CD14-positive monocyte (primary cell): ENCODE measurements at regions not wholly inside any gene's neighbourhood (a gene's known extent, or its start where the extent isn't known, plus 50 kb on each side); places are given as distances from the start of the nearest gene placed in this dataset.

Experiments used
- DNase-seq, 3 donors: peaks; one replicate each; pipeline ENCODE4 v3.0.0-alpha.2; 2011 to 2022
- H2AFZ ChIP-seq: 2 replicates; pipeline ENCODE4 v1.6.0; 2012; ENCODE audit warnings: mild to moderate bottlenecking, low read depth, low read length, inconsistent platforms; ENCODE audit not compliant: insufficient read depth, poor library complexity, severe bottlenecking
- H3K27ac ChIP-seq, 2 donors: 1 replicate in 1 of 2; 2 replicates in 1 of 2; pipeline ENCODE4 v1.5.1; 2012 to 2013; ENCODE audit warnings: low read length in 2 of 2, control low read depth in 1 of 2, inconsistent platforms in 1 of 2, low read depth in 1 of 2, mild to moderate bottlenecking in 1 of 2
- H3K27me3 ChIP-seq, 2 donors: one replicate each; pipeline versions ENCODE4 v1.6.0 to v1.6.1; 2011 to 2013; ENCODE audit warnings: low read length in 2 of 2; ENCODE audit not compliant: control insufficient read depth in 2 of 2, insufficient read depth in 2 of 2
- H3K36me3 ChIP-seq, 2 donors: replicated peaks in 1 of 2; 1 replicate in 1 of 2; 2 replicates in 1 of 2; pipeline versions ENCODE4 v1.5.1 to v1.6.1; 2012 to 2013; ENCODE audit warnings: low read length in 2 of 2, control low read depth in 1 of 2, inconsistent platforms in 1 of 2, mild to moderate bottlenecking in 1 of 2; ENCODE audit not compliant: insufficient read depth in 2 of 2, control insufficient read depth in 1 of 2
- H3K4me1 ChIP-seq, 2 donors: 1 replicate in 1 of 2; 2 replicates in 1 of 2; pipeline versions ENCODE4 v1.5.1 to v1.6.1; 2012 to 2013; ENCODE audit warnings: low read length in 2 of 2, control low read depth in 1 of 2, inconsistent platforms in 1 of 2, mild to moderate bottlenecking in 1 of 2, moderate library complexity in 1 of 2; ENCODE audit not compliant: insufficient read depth in 2 of 2, control insufficient read depth in 1 of 2
- H3K4me2 ChIP-seq: replicated peaks from 2 replicates; pipeline ENCODE3; 2012; ENCODE audit warnings: low read length, moderate library complexity, mild to moderate bottlenecking; ENCODE audit not compliant: poor library complexity, severe bottlenecking; ENCODE audit errors: extremely low read depth
- H3K4me3 ChIP-seq, 3 experiments: fragments of 200-600 bp in 1 of 3; sonication (generic) in 1 of 3; replicated peaks in 1 of 3; 1 replicate in 2 of 3; 2 replicates in 1 of 3; pipeline ENCODE4 v1.5.1; 2011 to 2013; ENCODE audit warnings: low read length in 3 of 3, mild to moderate bottlenecking in 3 of 3, control low read depth in 2 of 3, low read depth in 2 of 3, inconsistent platforms in 1 of 3, moderate library complexity in 1 of 3
- H3K79me2 ChIP-seq: 2 replicates; pipeline ENCODE4 v1.6.0; 2012; ENCODE audit warnings: mild to moderate bottlenecking, control low read depth, inconsistent platforms, low read length, moderate library complexity; ENCODE audit not compliant: insufficient read depth
- H3K9ac ChIP-seq: 2 replicates; pipeline ENCODE4 v1.6.0; 2017; ENCODE audit warnings: low read length, mild to moderate bottlenecking; ENCODE audit not compliant: insufficient read depth, poor library complexity, severe bottlenecking
- H3K9me3 ChIP-seq, 2 donors: replicated peaks in 1 of 2; 1 replicate in 1 of 2; 2 replicates in 1 of 2; pipeline versions ENCODE4 v1.5.1 to v1.6.1; 2012 to 2013; ENCODE audit warnings: low read length in 2 of 2, control low read depth in 1 of 2; ENCODE audit not compliant: control insufficient read depth in 1 of 2, insufficient read depth in 1 of 2
- H4K20me1 ChIP-seq: 2 replicates; pipeline ENCODE4 v1.6.0; 2012; ENCODE audit warnings: mild to moderate bottlenecking, low read length, control low read depth, moderate library complexity; ENCODE audit not compliant: insufficient read depth
- H3K27ac Mint-ChIP-seq, 7 donors: one replicate each; pipeline ENCODE4 v1.8.0; 2020; ENCODE audit warnings: mild to moderate bottlenecking in 7 of 7, mixed read lengths in 7 of 7, moderate library complexity in 6 of 7, inconsistent platforms in 2 of 7
- H3K27me3 Mint-ChIP-seq, 3 donors: one replicate each; pipeline ENCODE4 v1.8.0; 2021 to 2022; ENCODE audit warnings: low read depth in 3 of 3, mild to moderate bottlenecking in 3 of 3, mixed read lengths in 3 of 3, moderate library complexity in 3 of 3, inconsistent platforms in 1 of 3
- H3K36me3 Mint-ChIP-seq, 2 donors: one replicate each; pipeline ENCODE4 v1.8.0; 2020; ENCODE audit warnings: mixed read lengths in 2 of 2, inconsistent platforms in 1 of 2, mild to moderate bottlenecking in 1 of 2
- H3K4me1 Mint-ChIP-seq: one replicate; pipeline ENCODE4 v1.8.0; 2020; ENCODE audit warnings: mild to moderate bottlenecking, mixed read lengths
- H3K4me3 Mint-ChIP-seq, 2 donors: one replicate each; pipeline ENCODE4 v1.8.0; 2020; ENCODE audit warnings: mild to moderate bottlenecking in 2 of 2, mixed read lengths in 2 of 2, moderate library complexity in 1 of 2
- H3K9me3 Mint-ChIP-seq, 7 donors: one replicate each; pipeline ENCODE4 v1.8.0; 2020 to 2022; ENCODE audit warnings: mixed read lengths in 7 of 7, mild to moderate bottlenecking in 6 of 7, moderate library complexity in 6 of 7, inconsistent platforms in 2 of 7
- WGBS: methylation state at CpG from one replicate; pipeline ENCODE4 v1.1.5; 2013; ENCODE audit warnings: missing lambda C conversion rate; ENCODE audit not compliant: insufficient coverage; 5-methylcytosine and 5-hydroxymethylcytosine counted together
- intact Hi-C, 2 donors: fragments of 100-400 bp; cut with micrococcal nuclease; formaldehyde crosslinking; loops; one replicate each; pipeline versions ENCODE4 v1.15.0 to v1.15.1; 2023
- TF ChIP-seq, protein P1 (sequence below): fragments of 200-600 bp; IDR thresholded peaks from one replicate; pipeline ENCODE4 v1.8.0; 2022; ENCODE audit warnings: antibody characterized with exemption, mild to moderate bottlenecking

DNA sequence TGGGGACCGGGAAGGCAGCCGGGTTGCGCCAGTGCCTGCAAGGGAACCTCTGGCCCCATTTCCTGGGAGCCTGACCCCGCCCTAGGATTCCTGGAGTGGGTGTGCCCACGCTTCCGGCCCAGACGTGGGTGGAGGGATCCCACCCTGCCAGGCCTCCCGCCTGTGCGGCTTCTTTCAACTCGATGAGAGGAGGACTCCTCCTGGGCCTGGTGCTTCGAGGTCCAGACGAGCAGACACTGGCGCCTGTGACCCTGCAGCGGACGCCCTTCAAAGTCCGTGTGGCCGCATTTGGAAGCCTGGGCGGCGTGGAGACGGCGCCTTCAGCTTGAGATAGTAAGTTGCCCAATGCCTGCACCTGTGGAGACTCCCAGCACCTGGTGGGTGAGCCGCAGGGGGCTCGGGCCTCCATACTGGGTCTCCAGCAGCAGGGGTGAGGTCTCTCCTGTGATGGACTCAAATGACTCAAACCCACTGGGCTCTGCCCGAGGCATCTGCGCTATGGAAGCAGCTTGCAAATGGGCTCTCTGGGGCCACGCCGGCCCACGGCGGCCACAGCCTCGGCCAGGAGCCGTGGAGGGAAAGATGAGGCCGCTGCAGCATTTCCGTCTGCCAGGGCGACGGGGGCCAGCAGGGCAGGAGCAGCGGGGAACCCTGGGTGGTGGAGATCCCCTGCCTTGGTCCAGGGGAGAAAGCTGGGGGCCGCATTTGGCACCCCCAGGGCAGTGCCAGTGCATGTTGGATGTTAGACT, 64.3 kb upstream of the PPARA start:
- Histone ChIP-seq H3K27me3 (no peaks in the 10 kb centered on the region), H4K20me1 (peaks cover 100% of the 10 kb centered on the region), H3K36me3 (peaks cover 39 to 80% of the 10 kb centered on the region in 2 donors), H3K9me3 (no peaks in the 10 kb centered on the region), H2AFZ (no peak overlapping the region), H3K9ac (no peak overlapping the region), H3K4me2 (no peak overlapping the region), H3K27ac (no peak overlapping the region), H3K4me3 (no peak overlapping the region), H3K79me2 (peaks cover 98% of the 10 kb centered on the region), H3K4me1 (no peaks in the 10 kb centered on the region)
- no peak overlapping the region for H3K4me3 Mint-ChIP-seq
- H3K36me3 Mint-ChIP-seq: peaks cover 31 to 70% of the 10 kb centered on the region in 2 donors
- no peaks in the 10 kb centered on the region for H3K9me3 Mint-ChIP-seq
- H3K27me3 Mint-ChIP-seq: no peaks in the 10 kb centered on the region
- peak overlapping the region in 1 of 7 donors; percentile 26 for H3K27ac Mint-ChIP-seq
- TF ChIP-seq, protein P1, sequence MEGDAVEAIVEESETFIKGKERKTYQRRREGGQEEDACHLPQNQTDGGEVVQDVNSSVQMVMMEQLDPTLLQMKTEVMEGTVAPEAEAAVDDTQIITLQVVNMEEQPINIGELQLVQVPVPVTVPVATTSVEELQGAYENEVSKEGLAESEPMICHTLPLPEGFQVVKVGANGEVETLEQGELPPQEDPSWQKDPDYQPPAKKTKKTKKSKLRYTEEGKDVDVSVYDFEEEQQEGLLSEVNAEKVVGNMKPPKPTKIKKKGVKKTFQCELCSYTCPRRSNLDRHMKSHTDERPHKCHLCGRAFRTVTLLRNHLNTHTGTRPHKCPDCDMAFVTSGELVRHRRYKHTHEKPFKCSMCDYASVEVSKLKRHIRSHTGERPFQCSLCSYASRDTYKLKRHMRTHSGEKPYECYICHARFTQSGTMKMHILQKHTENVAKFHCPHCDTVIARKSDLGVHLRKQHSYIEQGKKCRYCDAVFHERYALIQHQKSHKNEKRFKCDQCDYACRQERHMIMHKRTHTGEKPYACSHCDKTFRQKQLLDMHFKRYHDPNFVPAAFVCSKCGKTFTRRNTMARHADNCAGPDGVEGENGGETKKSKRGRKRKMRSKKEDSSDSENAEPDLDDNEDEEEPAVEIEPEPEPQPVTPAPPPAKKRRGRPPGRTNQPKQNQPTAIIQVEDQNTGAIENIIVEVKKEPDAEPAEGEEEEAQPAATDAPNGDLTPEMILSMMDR: no peak
- intact Hi-C loops: no loop called here
- WGBS: 95% methylated on average over 35 of the region's 37 CpGs
- no peaks in the 10 kb centered on the region for H3K4me1 Mint-ChIP-seq
- no peak for DNase-seq

DNA sequence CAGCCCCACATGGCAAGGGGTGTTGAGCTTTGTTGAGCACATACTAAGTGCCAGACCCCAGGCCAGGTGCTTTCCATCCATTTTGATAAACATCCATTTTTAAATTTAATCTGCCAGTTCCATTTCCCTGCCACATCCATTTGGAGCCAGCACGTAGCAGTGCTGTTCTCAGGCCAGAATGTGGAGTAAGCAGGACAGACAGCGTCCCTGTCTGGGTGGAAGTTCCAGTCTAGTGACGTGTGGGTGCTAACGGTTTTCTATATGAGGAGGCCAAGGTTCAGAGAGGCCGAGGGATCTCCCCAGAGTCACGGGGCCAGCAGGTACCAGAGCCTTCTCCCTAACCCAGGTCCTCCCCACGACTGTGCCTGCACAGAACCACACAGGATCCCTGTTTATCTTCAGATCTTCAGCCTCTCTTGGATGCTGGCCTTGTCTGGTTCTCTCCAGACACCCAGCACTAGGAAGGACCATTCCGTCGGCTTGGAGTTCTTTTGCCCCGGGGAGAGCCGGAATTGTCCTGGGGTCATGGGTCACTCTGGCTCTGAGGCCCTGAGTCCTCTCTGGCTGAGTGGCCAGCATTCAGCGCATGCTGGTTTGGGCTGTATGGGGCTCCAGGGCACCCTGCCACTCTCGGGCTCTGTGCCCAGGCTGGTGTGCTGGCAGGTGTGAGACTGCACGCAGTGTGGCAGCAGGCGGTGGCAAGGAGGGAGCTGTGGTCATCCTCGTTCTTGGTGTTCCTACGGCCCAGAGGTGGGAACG, 63.6 kb upstream of the PPARA start:
- WGBS: 97% methylated on average over 17 of the region's 18 CpGs
- no peak overlapping the region for H3K27ac ChIP-seq
- H3K27ac Mint-ChIP-seq: peak overlapping the region in 1 of 7 donors; percentile 7

More for the DNA sequence above, 63.6 kb upstream of the PPARA start:
- Histone ChIP-seq H3K36me3 (peaks cover 44 to 80% of the 10 kb centered on the region in 2 donors), H3K4me2 (no peak overlapping the region), H3K9me3 (no peaks in the 10 kb centered on the region), H3K27me3 (no peaks in the 10 kb centered on the region), H2AFZ (no peak overlapping the region), H3K4me1 (no peaks in the 10 kb centered on the region), H3K79me2 (peaks cover 96% of the 10 kb centered on the region), H4K20me1 (peaks cover 100% of the 10 kb centered on the region), H3K9ac (no peak overlapping the region), H3K4me3 (no peak overlapping the region)
- Mint-ChIP-seq H3K27me3 (no peaks in the 10 kb centered on the region), H3K36me3 (peaks cover 37 to 72% of the 10 kb centered on the region in 2 donors), H3K9me3 (no peaks in the 10 kb centered on the region), H3K4me3 (no peak overlapping the region), H3K4me1 (no peaks in the 10 kb centered on the region)
- intact Hi-C loops: no loop called here
- TF ChIP-seq, protein P1: no peak
- DNase-seq: no peak
